ENCODE measurements at regions not wholly inside any gene's neighbourhood (a gene's known extent, or its start where the extent isn't known, plus 50 kb on each side); places are given as distances from the start of the nearest gene placed in this dataset.
"Not testable (repeated sequence)": the region's sequence is repeated elsewhere in the genome, so short reads cannot be mapped to it uniquely, and the experiment has no call there.

- H3K4me3 Mint-ChIP-seq = no peak overlapping the region
- no peak overlapping the region for H3K27ac Mint-ChIP-seq (ENCODE audit: low read depth)
- H3K9me3 Mint-ChIP-seq = no peaks in the 10 kb centered on the region
- peaks cover 1% of the 10 kb centered on the region for H3K36me3 Mint-ChIP-seq (ENCODE audit: insufficient read depth)
- ATAC-seq (replicated peaks; ENCODE audit: extremely low read depth, poor library complexity, severe bottlenecking) (no peak), DNase-seq (ENCODE audit: low spot score in 2 of 2) (no peak)
- peaks cover under 1% of the 10 kb centered on the region for H3K4me1 Mint-ChIP-seq
- peaks cover 9% of the 10 kb centered on the region for H3K27me3 Mint-ChIP-seq
These were observed 265.4 kb downstream of the FAM43A start for GRCh38 chr3:194950906-194951628.

GRCh38 chr3:194951629-194951920, 265.9 kb downstream of the FAM43A start:
- not testable (repeated sequence) for ATAC-seq (replicated peaks; ENCODE audit: extremely low read depth, poor library complexity, severe bottlenecking); H3K27me3 Mint-ChIP-seq; H3K9me3 Mint-ChIP-seq; H3K4me1 Mint-ChIP-seq; H3K27ac Mint-ChIP-seq (ENCODE audit: low read depth); DNase-seq (ENCODE audit: low spot score in 2 of 2); H3K4me3 Mint-ChIP-seq; H3K36me3 Mint-ChIP-seq (ENCODE audit: insufficient read depth)

GRCh38 chr3:194951931-194952582, 266.4 kb downstream of the FAM43A start:
- Mint-ChIP-seq H3K36me3 (ENCODE audit: insufficient read depth) (no peaks in the 10 kb centered on the region), H3K27ac (ENCODE audit: low read depth) (no peak overlapping the region), H3K27me3 (peaks cover 9% of the 10 kb centered on the region), H3K9me3 (no peaks in the 10 kb centered on the region), H3K4me3 (no peak overlapping the region), H3K4me1 (no peaks in the 10 kb centered on the region)
- ATAC-seq (replicated peaks; ENCODE audit: extremely low read depth, poor library complexity, severe bottlenecking) (no peak), DNase-seq (ENCODE audit: low spot score in 2 of 2) (no peak)

- Mint-ChIP-seq H3K4me1 (no peaks in the 10 kb centered on the region), H3K4me3 (no peak overlapping the region), H3K36me3 (ENCODE audit: insufficient read depth) (no peaks in the 10 kb centered on the region), H3K9me3 (no peaks in the 10 kb centered on the region), H3K27me3 (peaks cover 9% of the 10 kb centered on the region), H3K27ac (ENCODE audit: low read depth) (no peak overlapping the region)
- no peak for ATAC-seq (replicated peaks; ENCODE audit: extremely low read depth, poor library complexity, severe bottlenecking)
- no peak for DNase-seq (ENCODE audit: low spot score in 2 of 2)
These were observed 267.2 kb downstream of the FAM43A start for GRCh38 chr3:194952841-194953241.

GRCh38 chr3:194953291-194953690, 267.6 kb downstream of the FAM43A start:
- Mint-ChIP-seq H3K27ac (ENCODE audit: low read depth) (no peak overlapping the region), H3K9me3 (no peaks in the 10 kb centered on the region), H3K4me1 (no peaks in the 10 kb centered on the region), H3K4me3 (no peak overlapping the region), H3K27me3 (peaks cover 9% of the 10 kb centered on the region), H3K36me3 (ENCODE audit: insufficient read depth) (no peaks in the 10 kb centered on the region)
- ATAC-seq (replicated peaks; ENCODE audit: extremely low read depth, poor library complexity, severe bottlenecking) (no peak), DNase-seq (ENCODE audit: low spot score in 2 of 2) (no peak)

GRCh38 chr3:194955546-194955945, 269.9 kb downstream of the FAM43A start:
- no peak for DNase-seq (ENCODE audit: low spot score in 2 of 2)
- no peak overlapping the region for H3K4me3 Mint-ChIP-seq
- peaks cover 23% of the 10 kb centered on the region for H3K27me3 Mint-ChIP-seq
- no peaks in the 10 kb centered on the region for H3K36me3 Mint-ChIP-seq (ENCODE audit: insufficient read depth)
- no peak for ATAC-seq (replicated peaks; ENCODE audit: extremely low read depth, poor library complexity, severe bottlenecking)
- H3K4me1 Mint-ChIP-seq = no peaks in the 10 kb centered on the region
- H3K27ac Mint-ChIP-seq (ENCODE audit: low read depth) = no peak overlapping the region
- no peaks in the 10 kb centered on the region for H3K9me3 Mint-ChIP-seq

- H3K36me3 Mint-ChIP-seq (ENCODE audit: insufficient read depth) = no peaks in the 10 kb centered on the region
These were observed 270.5 kb downstream of the FAM43A start for GRCh38 chr3:194955979-194956696.

GRCh38 chr3:194956697-194957396, 271.2 kb downstream of the FAM43A start:
- Mint-ChIP-seq H3K4me1 (no peaks in the 10 kb centered on the region), H3K27ac (ENCODE audit: low read depth) (no peak overlapping the region), H3K4me3 (no peak overlapping the region), H3K36me3 (ENCODE audit: insufficient read depth) (no peaks in the 10 kb centered on the region), H3K27me3 (peaks cover 36% of the 10 kb centered on the region), H3K9me3 (no peaks in the 10 kb centered on the region)
- DNase-seq (ENCODE audit: low spot score in 2 of 2) (no peak), ATAC-seq (replicated peaks; ENCODE audit: extremely low read depth, poor library complexity, severe bottlenecking) (no peak)

More at GRCh38 chr3:194955979-194956696, 270.5 kb downstream of the FAM43A start:
- Mint-ChIP-seq H3K4me3 (no peak overlapping the region), H3K9me3 (no peaks in the 10 kb centered on the region), H3K27ac (ENCODE audit: low read depth) (no peak overlapping the region), H3K27me3 (peaks cover 29% of the 10 kb centered on the region), H3K4me1 (no peaks in the 10 kb centered on the region)
- no peak for ATAC-seq (replicated peaks; ENCODE audit: extremely low read depth, poor library complexity, severe bottlenecking)
- no peak for DNase-seq (ENCODE audit: low spot score in 2 of 2)

- peaks cover 44% of the 10 kb centered on the region for H3K27me3 Mint-ChIP-seq
- H3K9me3 Mint-ChIP-seq = no peaks in the 10 kb centered on the region
- H3K27ac Mint-ChIP-seq (ENCODE audit: low read depth) = no peak overlapping the region
- no peak for DNase-seq (ENCODE audit: low spot score in 2 of 2)
- peaks cover 2% of the 10 kb centered on the region for H3K36me3 Mint-ChIP-seq (ENCODE audit: insufficient read depth)
- no peak for ATAC-seq (replicated peaks; ENCODE audit: extremely low read depth, poor library complexity, severe bottlenecking)
- no peaks in the 10 kb centered on the region for H3K4me1 Mint-ChIP-seq
- no peak overlapping the region for H3K4me3 Mint-ChIP-seq
These were observed 272.1 kb downstream of the FAM43A start for GRCh38 chr3:194957743-194958240.

- Mint-ChIP-seq H3K4me1 (no peaks in the 10 kb centered on the region), H3K27me3 (peaks cover 52% of the 10 kb centered on the region), H3K4me3 (no peak overlapping the region), H3K9me3 (no peaks in the 10 kb centered on the region), H3K36me3 (ENCODE audit: insufficient read depth) (peaks cover 2% of the 10 kb centered on the region), H3K27ac (ENCODE audit: low read depth) (no peak overlapping the region)
- DNase-seq (ENCODE audit: low spot score in 2 of 2) (no peak), ATAC-seq (replicated peaks; ENCODE audit: extremely low read depth, poor library complexity, severe bottlenecking) (no peak)
These were observed 273.5 kb downstream of the FAM43A start for GRCh38 chr3:194959217-194959616.

- not testable (repeated sequence) for H3K27ac Mint-ChIP-seq (ENCODE audit: low read depth); H3K4me1 Mint-ChIP-seq; DNase-seq (ENCODE audit: low spot score in 2 of 2); ATAC-seq (replicated peaks; ENCODE audit: extremely low read depth, poor library complexity, severe bottlenecking); H3K9me3 Mint-ChIP-seq; H3K36me3 Mint-ChIP-seq (ENCODE audit: insufficient read depth); H3K4me3 Mint-ChIP-seq
- peaks cover 52% of the 10 kb centered on the region for H3K27me3 Mint-ChIP-seq
These were observed 274.0 kb downstream of the FAM43A start for GRCh38 chr3:194959666-194960065.

- no peak for DNase-seq (ENCODE audit: low spot score in 2 of 2)
- Mint-ChIP-seq H3K4me1 (no peaks in the 10 kb centered on the region), H3K27me3 (peaks cover 47% of the 10 kb centered on the region), H3K9me3 (no peaks in the 10 kb centered on the region), H3K27ac (ENCODE audit: low read depth) (no peak overlapping the region), H3K36me3 (ENCODE audit: insufficient read depth) (peaks cover 2% of the 10 kb centered on the region), H3K4me3 (no peak overlapping the region)
- no peak for ATAC-seq (replicated peaks; ENCODE audit: extremely low read depth, poor library complexity, severe bottlenecking)
These were observed 274.9 kb downstream of the FAM43A start for GRCh38 chr3:194960446-194961032.

Measured in central memory CD8-positive, alpha-beta T cell (primary cell).